HT-29 (cell line): ENCODE measurements at regions not wholly inside any gene's neighbourhood (a gene's known extent, or its start where the extent isn't known, plus 50 kb on each side); places are given as distances from the start of the nearest gene placed in this dataset.

Source experiments
- DNase-seq: peaks from one replicate; pipeline ENCODE4 v3.0.0-alpha.2; 2015; ENCODE audit warnings: low spot score

- DNase-seq, result no peak
These were observed 204.9 kb upstream of the GAS1 start for GRCh38 chr9:87152256-87152655.

DNA sequence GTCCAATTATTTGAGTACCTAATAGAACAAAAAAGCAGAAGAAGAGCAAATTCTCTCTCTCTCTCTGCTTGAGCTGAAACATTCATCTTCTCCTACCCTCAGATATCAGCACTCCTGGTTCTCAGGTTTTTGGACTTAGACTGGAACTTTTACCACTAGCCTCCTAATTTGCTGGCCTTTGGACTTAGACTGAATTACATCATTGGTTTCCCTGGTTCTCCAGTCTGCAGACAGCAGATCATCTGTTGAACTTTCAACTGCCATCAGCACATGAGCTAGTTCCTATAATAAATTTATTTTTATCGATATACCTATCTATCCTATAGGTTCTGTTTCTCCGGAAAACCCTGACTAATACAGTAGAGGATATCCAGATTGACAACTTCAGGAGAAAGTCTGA, 208.9 kb upstream of the GAS1 start:
- no peak for DNase-seq

GRCh38 chr9:87157366-87158031, 210.2 kb upstream of the GAS1 start:
- DNase-seq, result no peak

- no peak for DNase-seq
These were observed 211.5 kb upstream of the GAS1 start for GRCh38 chr9:87158765-87159164.

DNA sequence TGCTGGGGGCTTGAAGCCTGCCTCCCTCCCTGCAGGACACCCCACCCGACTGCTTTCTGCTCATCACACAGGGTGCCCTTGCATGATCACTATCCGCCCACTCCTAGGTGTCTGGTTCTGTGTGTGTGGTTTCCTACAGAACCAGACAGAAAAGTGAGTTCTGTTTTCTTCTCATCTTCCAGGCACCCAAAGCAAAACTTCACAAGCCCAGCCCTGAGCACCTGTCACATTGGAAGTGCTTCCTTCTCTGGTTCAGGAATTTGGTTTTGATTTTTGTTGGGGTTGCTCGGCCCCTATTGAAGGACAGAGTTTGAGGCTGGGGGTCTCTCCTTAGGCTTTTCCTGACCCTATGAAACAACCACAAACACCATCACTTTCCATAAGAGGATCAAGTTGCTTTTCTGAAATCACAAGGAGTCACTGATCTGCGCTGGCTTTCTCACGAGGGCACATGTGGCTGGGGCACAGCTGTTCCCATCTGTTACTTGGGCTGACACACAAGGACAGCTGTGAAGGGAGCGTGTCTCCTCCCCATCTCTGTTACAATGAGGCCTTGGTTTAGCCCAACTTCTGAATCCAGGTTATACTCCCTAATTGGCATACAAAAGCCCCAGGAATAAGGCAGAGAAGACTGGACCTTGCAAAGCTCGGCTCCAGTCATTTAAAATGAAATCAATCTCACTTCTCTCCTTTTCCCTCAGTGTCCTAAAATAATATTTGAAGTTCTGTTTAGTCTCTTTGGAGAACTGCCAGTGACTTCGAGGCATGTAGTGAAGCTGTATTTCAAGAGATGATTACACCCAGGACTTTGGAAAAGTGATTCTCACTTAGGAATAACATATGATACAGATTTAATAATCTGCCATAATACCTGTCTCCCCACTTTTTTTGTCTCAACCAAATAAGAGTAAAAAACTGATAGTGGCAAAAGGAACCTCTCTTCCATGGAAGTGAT, 213.1 kb upstream of the GAS1 start:
- no peak for DNase-seq

DNA sequence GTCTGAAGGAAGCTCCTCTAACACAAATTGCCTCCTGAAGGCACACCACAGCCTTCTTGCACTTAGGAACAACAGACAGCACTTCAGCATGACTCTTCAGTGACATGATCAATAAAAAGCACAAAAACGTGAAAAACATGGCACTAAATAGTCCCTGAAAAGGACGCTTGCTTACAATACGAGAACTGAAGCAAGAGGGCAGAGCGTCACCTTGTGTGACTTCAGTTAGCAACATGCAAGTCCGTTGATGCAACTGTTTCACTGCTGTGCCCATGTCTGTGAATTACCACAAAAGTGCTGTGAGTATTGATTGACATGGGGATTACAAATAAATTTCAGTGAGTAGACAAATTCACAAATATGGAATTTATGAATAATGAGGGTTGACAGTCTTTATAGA, 219.9 kb upstream of the GAS1 start:
- no peak for DNase-seq

GRCh38 chr9:87167582-87167981, 220.3 kb upstream of the GAS1 start:
- DNase-seq, result no peak

GRCh38 chr9:87178302-87178701, 231.0 kb upstream of the GAS1 start:
- no peak for DNase-seq

GRCh38 chr9:87179553-87180340, 232.4 kb upstream of the GAS1 start:
- DNase-seq, result no peak

GRCh38 chr9:87180361-87180760, 233.1 kb upstream of the GAS1 start:
- DNase-seq, result no peak

DNA sequence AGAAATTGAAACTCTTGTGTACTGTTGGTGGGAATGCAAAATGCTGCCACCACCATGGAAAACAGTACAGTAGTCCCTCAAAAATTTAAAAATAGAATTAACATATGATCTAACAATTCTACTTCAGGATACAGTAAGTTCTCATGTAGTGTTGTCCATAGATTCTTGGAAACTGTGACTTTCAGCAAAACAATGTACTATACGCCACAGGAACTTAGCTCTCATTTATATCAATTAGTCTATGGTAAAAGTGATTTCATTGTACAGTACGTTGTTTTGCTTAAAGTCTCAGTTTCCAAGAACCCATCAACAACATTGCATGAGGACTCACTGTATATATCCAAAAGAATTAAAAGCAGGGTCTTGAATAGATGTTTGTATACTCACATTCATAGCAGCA, 233.5 kb upstream of the GAS1 start:
- DNase-seq, result no peak

DNA sequence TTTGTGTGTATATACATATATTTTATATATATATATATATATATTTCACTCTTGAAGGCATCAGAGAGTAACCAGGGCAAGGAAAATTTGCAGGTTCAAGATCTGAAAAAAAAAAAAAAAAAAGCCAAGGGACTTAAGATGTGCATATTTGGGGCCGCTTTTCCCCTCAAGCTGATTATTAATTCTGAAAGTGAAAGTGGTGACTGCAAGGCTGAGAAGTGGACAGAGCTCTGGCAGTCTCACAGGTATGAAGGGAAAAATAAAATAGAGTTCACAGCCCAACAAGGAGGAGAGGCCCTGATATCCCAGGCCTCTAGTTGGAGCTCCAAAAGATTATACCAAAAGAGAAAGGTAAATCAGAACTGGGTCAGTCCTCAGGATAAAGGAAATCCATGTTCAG, 234.4 kb upstream of the GAS1 start:
- DNase-seq, result no peak

DNA sequence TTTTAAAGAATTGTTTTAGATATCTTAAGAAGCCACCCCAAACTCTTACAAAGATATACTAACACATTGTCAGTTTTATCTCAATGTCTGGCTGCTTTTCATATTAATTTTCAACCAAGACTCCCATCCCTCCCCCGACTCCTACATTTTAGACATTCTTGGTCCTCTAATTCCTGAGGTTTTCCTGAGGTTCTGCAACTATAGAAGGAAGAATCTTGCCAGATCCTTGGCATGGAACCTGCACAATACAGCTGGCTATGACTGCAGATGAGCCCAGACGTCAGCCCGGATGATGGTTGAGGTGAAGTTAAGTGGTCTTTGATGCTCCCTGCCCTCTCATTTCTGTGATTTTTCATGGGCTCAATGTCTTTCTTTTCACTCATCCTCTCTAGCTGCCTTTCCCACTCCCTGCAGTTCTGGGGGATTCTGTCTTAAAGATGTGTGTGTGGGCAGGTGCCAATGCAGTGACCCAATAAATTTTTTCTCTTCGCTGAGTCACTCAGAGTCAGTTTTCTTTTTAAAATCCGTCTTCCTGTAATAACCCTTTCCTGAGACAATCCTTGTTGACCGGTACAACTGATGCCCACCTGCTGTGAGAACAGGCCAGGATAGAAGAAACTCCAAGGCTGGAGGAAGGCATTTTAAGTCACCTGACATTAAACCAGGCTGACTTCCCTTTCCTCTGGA, 237.8 kb upstream of the GAS1 start:
- DNase-seq, result no peak

DNA sequence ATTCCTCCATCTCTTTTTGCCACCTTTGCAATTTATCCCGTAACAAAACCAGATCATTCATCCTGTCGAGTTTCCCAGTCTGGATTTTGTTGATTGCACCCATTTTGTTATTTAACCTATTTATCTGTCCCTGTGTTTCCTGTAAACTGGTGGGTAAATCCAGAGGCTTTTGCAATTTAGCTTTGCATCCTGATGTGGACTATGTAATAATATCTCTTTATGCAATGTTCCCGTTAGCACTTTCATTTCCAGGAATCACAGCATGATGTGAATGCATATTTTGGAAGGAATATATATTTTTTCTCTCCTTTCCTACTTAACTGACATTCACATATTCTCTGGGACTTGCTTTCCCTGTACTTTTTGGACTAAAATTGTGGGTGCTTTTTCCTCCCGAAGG, 240.3 kb upstream of the GAS1 start:
- DNase-seq, result no peak

GRCh38 chr9:87189006-87189405, 241.7 kb upstream of the GAS1 start:
- DNase-seq, result no peak

DNA sequence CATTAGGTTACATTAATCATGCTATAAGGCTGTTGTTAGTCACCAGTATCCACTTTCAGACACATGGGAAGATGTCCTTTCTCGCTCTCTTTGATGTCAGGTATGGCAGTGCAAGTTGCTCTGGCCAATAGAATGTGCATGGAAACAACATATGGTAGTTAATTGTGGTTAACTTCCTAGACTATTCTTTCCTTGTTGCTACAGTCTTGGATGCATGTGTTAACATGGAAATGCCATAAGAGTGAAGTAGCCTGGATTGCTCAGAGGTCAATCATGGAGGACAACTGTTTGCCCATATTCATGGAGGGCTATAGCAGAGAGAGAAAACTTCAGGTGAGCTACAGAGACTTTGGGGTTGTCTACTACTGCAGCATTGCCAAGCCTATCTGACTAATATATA, 245.8 kb upstream of the GAS1 start:
- no peak for DNase-seq

- DNase-seq, result no peak
These were observed 246.9 kb upstream of the GAS1 start for GRCh38 chr9:87193925-87194868.

GRCh38 chr9:87195306-87195705, 248.0 kb upstream of the GAS1 start:
- no peak for DNase-seq

DNA sequence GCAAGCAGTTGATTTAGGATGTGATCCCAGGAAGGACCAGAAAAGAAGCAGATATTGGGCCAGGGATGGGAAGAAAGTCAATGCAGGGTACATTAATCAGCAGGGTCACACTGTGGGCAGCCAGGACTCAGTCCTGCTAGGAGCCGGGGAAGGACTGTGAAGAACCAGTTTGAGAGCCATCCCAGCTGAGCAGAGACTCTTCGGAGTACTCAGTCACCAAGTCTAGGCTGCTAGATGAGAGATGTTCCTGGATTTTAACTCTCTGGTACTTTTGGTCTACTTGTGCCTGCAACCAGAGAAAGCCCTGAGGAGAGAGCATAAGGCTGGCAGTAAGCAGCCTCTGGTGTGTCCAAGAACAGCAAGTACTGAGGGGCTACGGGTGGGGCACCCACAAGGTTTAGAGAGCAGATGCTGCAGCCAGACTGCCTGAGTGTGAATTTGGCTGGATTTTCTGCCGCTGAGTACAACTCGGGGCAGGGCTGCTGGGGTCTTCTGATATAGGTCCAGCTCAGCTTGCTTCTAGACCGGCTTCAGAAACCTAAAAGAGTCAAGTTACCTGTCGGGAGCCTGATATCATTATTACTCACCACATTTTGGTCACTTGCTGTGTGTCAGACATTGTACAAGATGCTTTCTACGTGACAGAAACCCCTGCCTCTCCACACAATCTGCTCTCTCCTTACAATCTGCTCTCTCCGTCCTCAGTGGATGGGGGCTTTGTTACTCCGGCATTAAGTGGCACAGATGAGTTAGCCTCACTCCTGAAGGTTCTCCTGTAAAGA, 250.2 kb upstream of the GAS1 start:
- DNase-seq, result no peak

GRCh38 chr9:87198716-87199115, 251.4 kb upstream of the GAS1 start:
- DNase-seq, result no peak
